Jurkat, Clone E6-1 (cell line): ENCODE measurements at regions not wholly inside any gene's neighbourhood (a gene's known extent, or its start where the extent isn't known, plus 50 kb on each side); places are given as distances from the start of the nearest gene placed in this dataset.
"Not testable (repeated sequence)": the region's sequence is repeated elsewhere in the genome, so short reads cannot be mapped to it uniquely, and the experiment has no call there.

Experiments used
- DNase-seq: peaks from one replicate; pipeline ENCODE4 v3.0.0-alpha.2; 2011; ENCODE audit warnings: low read depth, low spot score
- H3K4me3 ChIP-seq: 2 replicates; pipeline ENCODE4 v1.5.1; 2011; ENCODE audit warnings: mild to moderate bottlenecking, low read length, control low read depth, moderate library complexity

DNA sequence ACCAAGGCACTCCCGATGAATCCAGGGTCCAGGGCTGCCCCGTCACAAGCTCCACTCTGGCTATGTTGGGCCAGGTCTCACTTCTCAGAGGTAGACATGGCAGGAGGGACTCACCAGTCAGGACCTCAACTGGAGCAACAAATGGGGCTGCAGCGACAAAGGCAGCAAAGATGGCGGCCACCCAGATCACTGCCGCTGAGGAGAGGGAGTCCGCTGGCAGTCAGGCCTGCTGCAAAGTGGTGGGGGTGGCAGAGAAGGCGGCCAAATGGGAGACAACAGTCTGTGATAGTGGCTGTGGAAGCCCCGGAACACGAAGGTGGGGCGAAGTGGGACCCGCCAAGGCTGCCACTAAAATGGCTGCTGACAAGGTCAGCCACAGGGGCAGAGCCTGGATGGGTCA, 143.3 kb upstream of the RADX start:
- no peak overlapping the region for H3K4me3 ChIP-seq
- no peak for DNase-seq

DNA sequence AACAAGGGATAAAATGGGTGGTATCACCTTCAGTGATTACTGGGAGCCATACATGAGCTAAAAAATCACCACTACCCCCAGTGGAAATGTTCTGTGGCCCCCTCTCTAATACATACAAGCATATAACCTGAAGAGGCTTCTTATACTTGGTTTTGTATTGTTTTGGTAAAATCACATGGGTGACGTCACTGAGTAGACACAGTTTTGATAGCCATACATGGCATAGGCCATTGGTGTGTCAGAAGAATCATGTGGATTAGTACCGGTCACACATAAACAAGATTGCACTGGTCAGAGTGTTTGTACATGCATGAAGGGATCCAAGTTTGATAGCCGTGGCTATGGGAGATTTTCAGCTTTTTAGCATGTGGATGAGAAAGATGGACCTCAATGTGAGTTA, 131.9 kb upstream of the RADX start:
- H3K4me3 ChIP-seq = no peak overlapping the region
- DNase-seq = no peak

DNA sequence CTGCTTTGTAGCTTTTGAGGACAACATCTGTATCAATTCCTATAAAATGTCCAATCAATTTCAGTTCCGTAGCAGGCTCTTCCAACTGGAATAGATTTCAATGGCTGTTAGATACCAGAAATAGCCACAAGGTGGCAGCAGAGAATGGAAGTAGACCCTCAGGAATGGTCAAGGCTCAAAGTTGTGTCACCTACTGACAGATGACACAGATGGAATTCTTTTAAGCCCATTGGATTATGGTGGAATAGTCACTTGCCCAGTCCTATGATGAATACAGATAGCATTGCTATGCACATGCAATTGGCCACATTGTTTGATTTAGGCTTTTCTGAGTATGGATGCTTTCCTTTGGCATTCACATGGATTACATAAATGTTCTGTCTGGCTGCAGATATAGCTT, 130.4 kb upstream of the RADX start:
- DNase-seq = no peak
- no peak overlapping the region for H3K4me3 ChIP-seq

DNA sequence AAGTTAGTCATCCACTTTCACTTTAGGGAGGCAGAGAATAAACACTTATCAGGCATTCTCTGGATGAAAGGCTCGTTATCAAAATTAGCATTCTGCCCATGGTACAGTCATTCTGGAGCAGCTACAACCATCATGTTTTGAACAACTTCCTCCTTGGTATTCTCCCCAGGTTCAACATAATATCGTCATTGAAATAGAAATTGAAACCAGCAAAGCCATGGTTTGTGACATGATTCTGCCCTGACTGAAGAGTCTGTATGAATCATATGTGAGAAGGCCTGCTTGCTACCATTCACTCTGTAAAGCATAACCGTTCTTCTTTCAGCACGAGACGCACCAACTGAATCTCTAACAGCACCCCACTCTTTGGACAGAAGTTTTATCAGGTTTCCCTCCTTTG, 127.5 kb upstream of the RADX start:
- no peak overlapping the region for H3K4me3 ChIP-seq

DNA sequence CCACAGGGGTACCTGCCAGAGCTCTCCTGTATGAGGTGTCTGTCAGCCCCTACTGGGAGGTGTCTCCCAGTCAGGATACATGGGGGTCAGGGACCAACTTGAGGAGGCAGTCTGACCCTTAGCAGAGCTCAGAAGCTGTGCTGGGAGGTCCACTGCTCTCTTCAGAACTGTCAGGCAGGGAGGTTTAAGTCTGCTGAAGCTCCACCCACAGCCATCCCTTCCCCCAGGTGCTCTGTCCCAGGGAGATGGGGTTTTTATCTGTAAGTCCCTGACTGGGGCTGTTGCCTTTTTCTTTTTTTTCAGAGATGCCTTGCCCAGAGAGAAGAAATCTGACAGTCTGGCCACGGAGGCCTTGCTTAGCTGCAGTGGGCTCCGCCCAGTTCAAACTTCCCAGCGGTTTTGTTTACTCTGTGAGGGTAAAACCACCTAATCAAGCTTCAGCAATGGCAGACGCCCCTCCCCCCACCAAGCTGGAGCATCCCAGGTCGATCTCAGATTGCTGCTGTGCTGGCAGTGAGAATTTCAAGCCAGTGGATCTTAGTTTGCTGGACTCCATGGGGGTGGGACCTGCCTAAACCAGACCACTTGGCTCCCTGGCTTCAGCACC, 118.5 kb upstream of the RADX start:
- DNase-seq, H3K4me3 ChIP-seq: not testable (repeated sequence)

More for the DNA sequence above, 127.5 kb upstream of the RADX start:
- no peak for DNase-seq

DNA sequence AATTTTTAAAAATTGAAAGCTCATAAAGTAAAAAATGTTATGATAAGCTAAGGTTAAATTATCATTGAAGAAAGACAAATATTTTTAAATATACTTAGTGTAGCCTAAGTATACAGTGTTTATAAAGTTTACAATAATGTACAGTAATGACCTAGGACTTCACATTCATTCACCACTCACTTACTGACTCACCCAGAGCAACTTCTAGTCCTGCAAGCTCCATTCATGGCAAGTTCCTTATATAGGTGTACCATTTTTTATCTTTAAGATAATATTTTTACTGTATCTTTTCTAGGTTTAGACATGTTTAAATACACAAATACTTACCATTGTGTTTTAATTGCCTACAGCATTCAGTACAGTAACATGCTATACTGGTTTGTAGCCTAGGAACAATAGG, 112.3 kb upstream of the RADX start:
- no peak for DNase-seq
- no peak overlapping the region for H3K4me3 ChIP-seq

DNA sequence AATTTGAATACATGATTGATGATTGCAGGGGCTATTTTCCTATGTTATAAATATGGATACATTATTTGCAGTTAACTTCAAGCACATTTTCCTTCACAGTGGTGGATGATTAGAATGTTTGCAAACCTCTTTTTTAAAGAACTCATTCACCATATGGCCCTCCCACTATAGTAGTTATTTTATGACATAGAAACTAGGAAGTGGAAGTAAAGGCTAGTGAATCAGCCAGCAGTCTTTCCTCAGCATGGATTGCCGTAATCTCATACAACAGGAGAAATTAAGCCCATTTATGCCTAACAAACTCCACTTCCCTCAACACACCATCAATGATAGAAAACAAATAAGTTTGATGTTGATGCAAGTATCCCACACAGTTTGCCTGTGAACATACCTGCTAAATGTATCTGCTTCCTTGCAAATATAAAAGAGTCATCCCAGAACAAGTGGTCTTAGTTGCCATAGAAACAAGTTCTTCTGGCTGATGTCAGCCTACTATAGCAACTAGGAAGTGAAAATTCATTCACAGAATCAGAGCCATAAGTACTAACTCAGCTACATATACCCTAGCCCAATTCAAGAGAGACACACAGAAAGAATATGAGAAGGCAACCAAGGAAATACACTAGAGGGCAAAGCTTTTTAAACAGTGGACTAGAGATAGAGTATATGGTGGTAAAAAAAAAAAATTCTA, 100.9 kb upstream of the RADX start:
- H3K4me3 ChIP-seq = no peak overlapping the region
- no peak for DNase-seq
